Activated gamma-delta T cell treated with anti-CD3 and anti-CD28 coated beads, Interleukin-2, amount 50 U/mL, for 16 hours (primary cell): ENCODE measurements at regions not wholly inside any gene's neighbourhood (a gene's known extent, or its start where the extent isn't known, plus 50 kb on each side); places are given as distances from the start of the nearest gene placed in this dataset.
"Not testable (repeated sequence)": the region's sequence is repeated elsewhere in the genome, so short reads cannot be mapped to it uniquely, and the experiment has no call there.

Experiments
- DNase-seq: peaks from one replicate; pipeline ENCODE4 v3.0.0-alpha.2; 2020; ENCODE audit warnings: low read depth

DNA sequence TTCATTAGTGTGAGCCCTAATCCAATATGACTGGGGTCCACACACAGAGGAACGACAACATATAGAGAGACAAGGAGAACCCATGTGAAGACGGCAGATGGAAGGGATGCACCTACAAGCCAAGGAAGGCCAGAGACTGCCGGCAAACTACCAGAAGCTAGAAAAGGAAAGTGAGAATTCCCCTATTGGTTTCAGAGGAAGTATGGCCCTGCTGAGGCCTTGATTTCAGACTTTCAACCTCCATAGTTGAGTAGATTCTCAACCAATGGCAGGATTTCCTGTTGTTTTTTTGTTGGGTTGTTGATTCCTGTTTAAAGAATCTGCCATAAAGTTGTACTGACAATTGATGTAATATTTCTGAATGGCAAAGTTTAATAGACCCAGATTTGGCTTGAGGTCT is 241.5 kb downstream of the SATB2 start:
- no peak for DNase-seq

DNA sequence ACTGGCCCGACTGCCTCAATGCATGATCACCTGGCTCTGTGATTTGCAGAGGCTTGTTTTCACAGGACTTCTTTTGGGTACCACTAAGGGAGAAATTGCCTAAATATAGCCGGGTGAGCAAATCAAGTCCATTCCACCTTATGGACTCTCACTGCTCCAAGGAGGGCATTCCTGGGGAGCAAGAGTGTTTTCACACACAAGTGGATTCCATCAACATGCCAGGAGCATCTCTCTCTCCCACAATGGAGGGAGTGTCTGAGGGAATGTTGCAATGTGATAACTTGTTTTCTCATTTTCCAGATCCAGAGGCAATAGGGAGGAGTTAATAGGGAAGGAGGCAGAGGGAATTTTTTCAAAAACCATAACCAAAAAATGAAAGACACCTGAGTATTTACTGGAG is 250.7 kb downstream of the SATB2 start:
- DNase-seq, result no peak

DNA sequence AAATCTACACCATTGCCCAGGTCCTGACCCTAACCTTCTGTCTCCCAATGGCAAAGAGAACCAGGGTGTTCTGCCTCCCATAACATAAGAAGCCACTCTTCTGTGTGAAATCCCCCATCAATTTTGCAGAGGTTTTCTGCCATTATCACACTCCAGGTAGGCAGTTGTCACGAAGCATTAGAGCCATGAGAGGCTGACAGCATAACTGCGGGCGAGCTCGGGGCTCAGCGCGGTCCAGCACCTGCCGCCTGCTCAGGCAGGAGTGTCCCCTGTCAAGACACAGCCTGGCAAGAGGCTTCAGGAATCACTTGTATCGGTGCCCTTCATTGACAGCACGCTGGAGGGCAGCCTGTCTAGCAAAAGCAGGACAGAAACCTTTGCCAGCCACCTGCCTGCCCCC is 251.2 kb downstream of the SATB2 start:
- DNase-seq, result no peak

DNA sequence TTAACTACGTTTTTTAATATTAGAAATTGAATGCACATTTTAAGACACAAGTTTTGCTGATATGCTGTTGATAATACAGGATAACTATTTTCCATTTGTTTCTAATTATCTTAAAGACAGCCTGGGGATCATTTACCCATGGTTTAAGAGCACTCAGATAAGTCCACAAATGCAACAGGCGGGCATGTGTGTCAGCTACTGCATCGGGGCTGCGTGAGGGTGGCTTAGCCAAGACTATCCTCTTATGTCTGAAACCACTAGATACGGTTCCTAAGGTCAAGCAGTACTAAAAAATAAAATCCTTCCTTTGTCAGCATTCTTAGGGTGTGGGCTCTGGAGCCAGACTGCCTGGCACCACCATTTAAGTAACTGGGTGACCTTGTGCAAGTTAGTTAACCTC is 254.8 kb downstream of the SATB2 start:
- DNase-seq, result no peak

DNA sequence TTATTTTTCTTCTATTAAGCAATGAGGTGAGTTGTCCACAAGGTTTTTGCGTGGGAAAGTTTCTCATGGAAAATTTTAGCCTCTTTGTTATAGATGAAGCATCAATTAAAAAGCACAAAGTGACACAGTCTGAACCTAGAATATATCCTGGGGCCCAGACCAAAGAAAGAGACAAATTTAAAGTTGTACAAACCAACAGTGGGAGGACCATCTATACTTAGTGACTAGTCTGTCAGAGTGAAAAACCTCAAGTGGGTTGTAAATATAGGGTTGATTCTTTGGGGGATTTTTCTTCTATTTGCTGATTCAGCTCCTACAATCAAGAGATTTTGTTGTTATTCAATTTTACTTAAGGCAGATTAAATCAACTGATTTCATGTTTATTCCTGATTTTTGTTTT is 256.2 kb downstream of the SATB2 start:
- DNase-seq, result no peak

DNA sequence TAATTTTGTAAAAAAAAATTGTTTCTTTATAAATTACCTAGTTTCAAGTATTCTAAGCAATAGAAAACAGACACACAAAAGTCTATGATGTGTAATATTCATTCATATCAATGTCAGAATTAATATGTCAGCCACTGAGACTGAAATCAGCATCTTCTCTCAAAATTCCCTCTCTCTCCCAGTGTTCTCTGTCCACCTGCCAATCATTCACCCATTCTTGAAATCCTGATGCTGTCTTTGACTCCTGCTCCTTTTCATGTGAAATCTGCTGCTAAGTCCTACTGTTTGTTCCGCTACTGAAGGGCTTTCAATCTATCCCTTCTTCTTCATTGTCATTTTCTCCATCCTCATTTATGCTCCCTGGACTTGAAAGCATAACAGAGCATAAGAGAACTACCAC is 257.9 kb downstream of the SATB2 start:
- no peak for DNase-seq

DNA sequence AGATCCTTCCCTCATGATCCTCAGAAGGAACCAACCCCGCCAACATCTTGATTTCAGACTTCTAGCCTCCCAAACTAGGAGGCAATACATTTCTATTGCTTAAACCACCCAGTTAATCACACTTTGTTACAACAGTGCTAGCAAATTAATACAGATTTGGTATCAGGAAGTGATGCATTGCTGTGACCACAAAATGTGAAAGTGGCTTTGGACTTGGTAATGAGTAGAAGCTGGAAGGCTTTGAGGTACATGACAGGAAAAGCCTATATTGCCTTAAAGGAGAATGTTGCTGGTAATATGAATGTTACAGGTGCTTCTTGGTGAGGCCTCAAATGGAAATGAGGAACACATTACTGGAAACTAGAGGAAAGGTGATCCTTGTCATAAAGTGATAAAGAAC is 260.3 kb downstream of the SATB2 start:
- DNase-seq, result no peak

DNA sequence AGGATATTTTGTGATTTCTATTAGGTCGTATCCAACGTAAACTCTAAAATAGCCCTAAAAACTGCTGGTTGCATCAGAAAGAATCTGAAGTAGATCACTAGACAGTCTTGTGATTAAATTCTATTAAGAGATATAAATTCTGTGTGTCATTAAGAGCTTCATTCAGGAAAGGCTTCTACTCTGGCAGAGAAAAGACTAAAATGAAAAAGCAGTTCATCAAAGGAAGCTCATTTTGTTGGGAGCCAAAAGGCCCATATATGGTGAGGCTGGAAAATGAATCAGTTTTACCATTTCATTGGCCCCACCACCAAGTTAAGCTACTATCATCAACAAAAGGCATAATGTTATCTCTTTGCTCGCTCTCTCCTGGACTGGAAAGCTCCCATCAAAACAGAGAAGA is 261.1 kb downstream of the SATB2 start:
- DNase-seq, result no peak

DNA sequence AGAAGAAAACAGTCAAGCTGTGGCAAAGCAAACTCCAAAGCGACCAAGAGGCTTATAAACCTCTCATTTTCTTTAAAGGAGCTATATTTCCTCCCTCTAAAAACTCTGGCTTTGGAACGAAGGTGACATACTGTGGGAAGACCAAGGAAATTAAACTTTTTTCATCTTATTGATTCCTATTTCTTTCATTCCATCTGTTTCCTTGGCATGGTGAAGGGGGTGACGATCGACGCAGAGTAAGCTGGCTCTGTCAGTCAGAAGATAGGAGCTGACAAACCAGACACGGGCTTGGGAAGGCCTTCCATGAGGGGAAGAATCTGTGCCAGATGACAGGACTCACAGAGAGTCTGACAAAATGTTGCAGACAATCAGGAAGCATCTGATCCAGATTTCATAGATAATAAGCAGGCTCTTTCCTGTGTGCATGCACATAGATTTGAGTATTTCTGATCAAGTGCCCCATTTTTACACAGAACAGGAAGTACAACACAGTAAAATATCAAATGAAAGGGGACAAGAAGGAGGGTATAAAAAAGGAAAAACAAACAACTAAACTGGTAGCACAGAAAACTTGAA is 261.7 kb downstream of the SATB2 start:
- no peak for DNase-seq

DNA sequence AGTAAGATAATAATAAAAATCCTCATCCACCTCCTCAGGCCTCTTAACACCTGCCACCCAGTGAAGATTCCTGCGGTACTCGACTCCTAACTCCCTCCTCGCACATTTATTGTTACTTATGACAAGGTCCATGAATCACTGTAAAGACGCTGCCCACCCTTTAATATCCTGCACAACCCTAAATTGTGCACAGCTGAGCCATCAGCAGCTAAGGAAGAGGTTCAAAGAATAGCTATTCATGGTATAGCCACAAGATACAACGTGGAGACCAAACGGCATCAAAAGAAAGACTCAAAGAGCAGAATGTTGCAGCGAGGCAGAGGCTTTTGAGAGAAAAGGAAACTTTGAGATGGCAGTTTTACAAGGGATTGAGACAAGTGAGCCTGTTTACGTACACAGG is 266.3 kb downstream of the SATB2 start:
- no peak for DNase-seq

DNA sequence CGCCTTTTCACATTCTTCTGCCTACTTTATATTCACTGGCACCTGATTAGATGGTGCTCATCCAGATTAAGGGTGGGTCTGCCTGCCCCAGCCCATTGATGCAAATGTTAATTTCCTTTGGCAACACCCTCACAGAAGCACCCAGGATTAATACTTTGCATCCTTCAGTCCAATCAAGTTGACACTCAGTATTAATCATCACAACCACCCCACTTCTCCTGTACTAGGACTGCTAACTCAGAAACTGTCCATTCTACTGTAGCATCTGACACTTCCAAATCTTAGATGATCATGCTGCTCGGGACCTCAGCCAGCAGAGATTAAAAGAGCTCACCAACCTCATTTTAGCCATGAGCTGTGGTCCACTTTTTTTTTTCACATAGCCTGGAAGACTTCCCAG is 268.5 kb downstream of the SATB2 start:
- DNase-seq, result no peak

DNA sequence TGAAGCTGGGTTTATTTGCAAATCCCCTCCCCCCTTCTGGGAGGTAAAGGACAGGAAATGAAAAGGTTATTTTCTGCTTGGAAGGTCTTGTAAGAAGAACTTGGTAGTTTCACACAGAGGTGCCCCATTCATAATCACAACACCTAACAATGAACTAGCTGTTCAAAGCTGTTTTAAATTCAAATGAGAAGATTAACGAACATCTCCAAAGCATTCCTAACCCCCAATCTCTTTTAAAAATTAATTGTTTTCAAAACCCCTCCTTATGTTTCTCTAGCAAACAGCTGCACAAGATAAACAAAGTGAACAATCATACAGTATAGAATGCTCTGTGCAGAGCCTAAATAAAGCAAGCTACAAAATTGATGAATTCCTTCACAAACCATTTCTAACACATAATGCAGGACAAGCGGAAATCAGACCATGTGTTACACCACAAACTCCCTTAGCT is 271.4 kb downstream of the SATB2 start:
- no peak for DNase-seq

DNA sequence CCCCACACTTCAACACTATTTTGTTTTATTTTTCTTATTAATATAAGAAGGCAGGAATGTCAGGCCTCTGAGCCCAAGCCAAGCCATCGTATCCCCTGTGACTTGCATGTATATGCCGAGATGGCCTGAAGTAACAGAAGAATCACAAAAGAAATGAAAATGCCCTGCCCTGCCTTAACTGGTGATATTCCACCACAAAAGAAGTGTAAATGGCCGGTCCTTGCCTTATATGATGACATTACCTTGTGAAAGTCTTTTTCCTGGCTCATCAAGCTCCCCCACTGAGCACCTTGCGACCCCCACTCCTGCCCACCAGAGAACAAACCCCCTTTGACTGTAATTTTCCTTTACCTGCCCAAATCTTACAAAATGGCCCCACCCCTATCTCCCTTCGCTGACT is 272.6 kb downstream of the SATB2 start:
- DNase-seq, result not testable (repeated sequence)

DNA sequence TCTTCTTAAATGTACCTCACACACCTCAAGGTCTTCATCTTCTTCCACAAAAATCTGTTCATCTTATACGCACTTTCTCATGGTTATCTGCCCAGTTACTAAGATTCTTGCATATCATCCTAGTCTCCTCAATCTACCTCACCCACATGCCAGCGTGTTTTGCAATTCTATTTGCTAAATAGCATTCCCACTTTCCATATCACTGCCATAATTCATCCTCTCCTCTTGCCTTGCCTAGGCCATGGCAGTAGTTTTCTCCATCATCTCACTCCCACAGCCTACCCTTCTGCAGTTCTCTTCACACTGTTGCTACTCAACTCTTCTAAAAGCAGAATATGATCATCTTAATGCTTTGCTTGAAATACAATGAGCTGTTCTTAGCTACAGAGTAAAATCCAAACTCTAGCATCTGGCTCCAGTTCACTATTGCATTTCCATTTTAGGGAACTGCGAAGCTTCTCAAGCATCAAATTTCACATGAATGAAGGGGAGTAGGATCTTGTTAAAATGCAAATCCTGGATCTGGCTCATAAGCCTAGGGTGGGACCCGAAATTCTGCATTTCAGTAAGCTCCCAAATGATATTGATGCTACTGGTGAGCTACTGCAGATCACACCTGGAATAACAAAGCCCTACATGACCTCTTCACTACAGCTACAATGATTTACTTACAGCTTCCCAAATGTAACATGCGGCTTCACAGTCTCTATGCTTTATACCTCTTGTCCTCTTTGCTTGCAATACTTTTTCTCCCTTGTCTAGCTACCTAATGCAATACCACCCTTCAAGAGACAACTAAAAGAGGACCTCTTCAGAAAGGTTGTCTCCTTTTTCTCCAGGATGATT is 293.9 kb downstream of the SATB2 start:
- no peak for DNase-seq

DNA sequence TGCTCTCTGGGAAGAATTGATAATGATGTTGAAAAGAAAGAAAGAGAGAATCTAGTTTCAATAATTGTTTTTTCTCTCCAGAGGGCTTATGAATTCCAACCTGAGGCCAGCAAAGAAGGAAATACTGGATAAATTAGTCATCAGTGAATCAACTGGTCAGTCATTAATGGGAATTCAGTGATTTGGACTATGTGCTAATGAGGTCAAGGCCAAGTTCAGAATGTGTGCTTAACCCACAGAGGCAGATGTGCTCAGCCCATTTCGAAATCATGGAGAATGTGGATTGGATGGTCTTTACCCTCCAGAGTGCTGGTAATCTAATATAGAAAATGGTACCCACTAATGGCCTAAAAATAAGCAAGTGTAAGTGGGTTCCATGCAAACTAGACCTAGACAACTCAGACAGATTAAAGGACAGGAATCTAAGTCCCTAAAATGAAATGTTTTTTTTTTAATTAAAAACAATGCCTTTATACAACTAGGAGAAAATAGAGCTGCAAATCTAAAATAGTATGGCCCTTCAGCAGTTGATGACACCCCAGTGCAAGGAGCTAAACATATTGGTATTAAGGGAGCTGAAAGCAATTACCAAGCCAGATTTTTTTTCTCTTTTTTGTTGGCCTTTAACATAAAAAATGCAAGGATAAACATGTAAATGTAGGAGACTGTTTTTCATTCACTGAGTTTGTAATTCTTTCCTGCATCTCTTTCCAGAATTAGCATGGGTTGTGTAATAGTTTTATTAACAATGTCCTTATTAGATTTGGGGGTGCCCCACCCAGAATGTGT is 296.9 kb downstream of the SATB2 start:
- no peak for DNase-seq

DNA sequence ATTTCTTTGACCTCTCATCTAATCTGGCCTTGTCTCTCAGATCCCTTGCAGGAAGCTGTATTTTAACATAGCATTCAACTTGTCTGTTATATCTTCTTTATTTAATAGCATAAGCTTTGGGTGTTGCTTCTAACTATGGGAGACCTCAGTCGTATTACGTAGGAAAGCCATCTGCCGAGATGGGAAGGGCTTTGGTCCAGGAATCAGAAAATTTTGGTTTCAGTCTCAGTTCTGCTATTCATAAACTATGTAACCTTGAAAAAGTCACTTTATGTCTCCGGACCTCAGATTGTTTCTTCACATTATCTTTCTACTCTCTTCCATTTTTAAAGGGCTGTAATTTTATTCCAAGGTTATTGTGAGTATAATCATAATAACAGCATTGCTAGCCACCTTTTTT is 297.7 kb downstream of the SATB2 start:
- DNase-seq, result no peak

DNA sequence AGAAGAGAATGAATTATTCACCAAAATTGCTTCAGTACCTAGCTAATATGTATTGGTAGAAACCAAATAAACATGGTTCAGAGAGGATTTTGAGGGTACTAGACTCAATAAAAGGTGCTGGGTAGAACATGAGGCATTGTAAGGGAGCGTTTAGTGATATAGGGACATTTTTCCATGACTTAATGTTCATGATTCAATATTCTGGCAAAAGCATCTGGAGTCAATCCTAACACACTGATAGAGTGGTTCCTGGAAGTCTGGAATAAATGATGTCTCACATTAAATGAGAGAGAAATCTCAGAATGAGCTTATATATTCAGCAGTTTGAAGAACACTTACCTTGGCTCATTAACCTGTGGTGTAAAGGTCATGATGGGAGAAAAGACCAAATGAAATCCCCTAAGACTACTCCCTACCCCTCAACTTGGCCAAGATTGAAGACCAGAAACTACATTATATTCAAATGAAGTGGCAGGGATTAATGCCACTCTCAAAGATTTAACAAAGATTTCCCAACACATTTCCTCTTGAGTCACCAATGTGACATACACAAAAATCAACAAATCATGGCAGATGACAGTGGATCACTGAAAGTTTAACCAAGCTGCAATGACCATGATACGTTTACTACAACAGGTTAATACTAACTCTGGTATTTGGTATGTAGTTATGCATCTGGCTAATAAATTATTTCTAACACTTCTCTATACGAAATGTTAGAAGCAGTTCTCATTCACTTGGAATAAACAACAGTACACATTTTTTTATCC is 309.5 kb downstream of the SATB2 start:
- DNase-seq, result no peak

DNA sequence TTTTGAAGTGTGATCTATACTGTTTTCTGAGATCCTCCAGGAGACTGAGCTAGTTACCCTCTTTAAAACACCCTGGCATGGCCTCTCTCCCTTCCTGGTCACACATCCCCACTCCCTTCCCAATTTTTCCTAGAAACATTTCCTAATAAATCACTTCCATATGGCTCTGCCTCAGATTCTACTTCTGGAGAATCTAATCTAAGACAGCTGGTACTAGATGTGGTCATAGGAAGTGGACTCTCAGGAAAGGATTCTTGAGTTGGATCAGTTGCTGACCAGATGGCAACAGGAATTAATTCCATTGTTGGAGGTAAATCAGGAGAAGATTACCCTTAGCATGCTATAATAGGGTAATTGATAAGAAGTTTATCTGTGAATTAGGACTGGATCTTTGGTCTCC is 310.5 kb downstream of the SATB2 start:
- DNase-seq, result no peak

DNA sequence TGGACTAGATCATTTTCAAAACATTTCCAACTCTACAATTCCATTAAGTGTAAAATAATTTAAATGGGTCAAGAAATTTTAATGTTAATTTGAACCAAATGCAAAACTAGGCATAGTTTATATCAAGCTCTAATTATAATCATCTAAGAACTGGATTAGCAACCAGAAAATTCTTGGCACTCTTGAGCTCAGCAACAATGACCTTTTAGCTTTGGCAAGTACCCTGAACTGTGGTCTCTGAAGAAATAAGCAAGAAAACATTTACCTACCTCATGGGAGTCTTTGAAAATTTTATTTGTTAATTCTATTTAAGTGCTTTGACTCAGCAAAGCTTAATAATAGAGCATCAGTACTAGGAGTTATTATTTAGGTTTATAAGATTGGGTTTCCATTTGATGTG is 313.2 kb downstream of the SATB2 start:
- no peak for DNase-seq

DNA sequence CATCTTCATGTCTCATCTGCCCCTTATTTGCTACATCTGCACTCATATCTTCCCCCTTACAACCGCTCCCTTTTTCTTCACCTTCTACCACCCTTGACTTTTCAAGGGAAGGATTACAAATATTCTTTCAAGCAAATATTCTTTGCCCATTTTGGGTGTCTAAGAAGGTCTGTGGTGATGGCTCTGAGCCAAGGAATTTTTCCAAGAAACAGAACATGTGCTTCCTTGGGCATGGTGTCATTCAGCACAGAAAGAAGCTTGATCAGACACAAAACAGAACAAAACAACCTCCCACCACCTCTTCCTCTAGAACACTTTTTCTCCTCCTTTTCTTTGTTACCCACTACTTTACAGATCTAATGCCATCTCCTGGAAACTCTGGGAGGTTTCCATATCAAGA is 313.7 kb downstream of the SATB2 start:
- no peak for DNase-seq

DNA sequence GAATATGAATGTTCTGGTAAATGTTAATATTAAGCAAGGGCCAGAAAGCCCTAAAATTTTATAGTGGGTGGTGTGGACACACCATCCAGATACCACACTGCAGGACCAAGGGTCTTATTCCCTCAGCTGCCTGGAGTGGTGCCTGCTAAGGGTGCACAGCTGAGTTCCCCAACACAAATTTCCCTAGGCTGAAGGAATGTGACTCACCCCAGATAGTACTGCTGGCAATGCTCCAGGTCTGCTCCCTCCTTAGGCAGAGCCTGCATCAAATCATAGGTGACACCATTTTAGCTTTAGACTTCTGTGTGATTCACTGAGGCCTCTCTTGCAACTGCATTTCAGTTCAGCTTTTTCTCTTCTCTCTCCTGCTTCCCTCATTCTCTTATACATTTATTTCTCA is 321.1 kb downstream of the SATB2 start:
- DNase-seq, result no peak

DNA sequence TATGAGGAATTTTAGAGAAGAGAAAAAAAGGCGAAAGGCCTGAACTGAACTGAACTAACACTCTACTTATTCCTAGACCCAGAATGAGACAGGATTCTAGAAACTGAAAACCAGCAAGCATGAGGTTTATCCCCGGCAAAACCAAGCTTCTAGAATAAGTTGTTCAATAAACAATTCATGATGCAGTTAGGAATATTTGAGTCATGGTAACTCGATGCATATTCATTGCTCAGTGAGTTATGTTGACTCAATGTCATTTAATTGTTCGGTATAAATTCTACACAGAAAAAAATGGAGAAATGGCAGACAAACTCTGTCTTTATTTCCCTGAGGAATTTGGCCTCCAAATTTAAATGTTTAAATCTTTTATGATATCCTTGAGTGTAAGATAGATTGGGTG is 321.5 kb downstream of the SATB2 start:
- DNase-seq, result no peak
